Panc1 (cell line): ENCODE measurements at regions not wholly inside any gene's neighbourhood (a gene's known extent, or its start where the extent isn't known, plus 50 kb on each side); places are given as distances from the start of the nearest gene placed in this dataset.

Experiments
- POLR2AphosphoS5 ChIP-seq: IDR thresholded peaks from 2 replicates; pipeline ENCODE4 v1.6.1; 2012; ENCODE audit warnings: mild to moderate bottlenecking, low read depth, low read length, moderate library complexity
- SIN3A ChIP-seq: IDR thresholded peaks from 2 replicates; pipeline ENCODE4 v1.6.1; 2012; ENCODE audit warnings: low read depth, mild to moderate bottlenecking, low read length, moderate library complexity, borderline replicate concordance; ENCODE audit not compliant: insufficient read depth

GRCh38 chr11:12617632-12618031 is 56.6 kb upstream of the TEAD1 start:
- TF ChIP-seq SIN3A (no peak), POLR2AphosphoS5 (no peak)
